ENCODE measurements at regions not wholly inside any gene's neighbourhood (a gene's known extent, or its start where the extent isn't known, plus 50 kb on each side); places are given as distances from the start of the nearest gene placed in this dataset.
"Not testable (repeated sequence)": the region's sequence is repeated elsewhere in the genome, so short reads cannot be mapped to it uniquely, and the experiment has no call there.

DNA sequence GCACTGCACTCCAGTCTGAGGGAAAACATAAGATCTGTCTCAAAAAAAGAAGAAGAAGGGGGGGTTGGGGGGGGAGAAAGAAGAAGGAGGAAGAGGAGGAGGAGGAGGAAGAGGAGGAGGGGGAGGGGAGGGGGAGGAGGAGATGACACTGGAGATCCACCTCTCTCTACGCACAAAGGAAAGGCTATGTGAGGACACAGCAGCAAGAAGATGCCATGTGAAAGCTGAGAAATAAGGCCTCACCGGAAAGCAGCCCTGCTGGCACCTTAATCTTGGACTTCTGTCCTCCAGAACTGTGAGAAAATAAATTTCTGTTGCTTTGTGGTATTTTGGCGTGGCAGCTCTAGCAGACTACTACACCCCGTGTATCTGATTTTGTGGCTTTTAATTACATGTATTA is 477.9 kb downstream of the MED13L start:
- no peak overlapping the region for H3K27ac ChIP-seq
- no peak overlapping the region for H3K4me3 ChIP-seq
- no peaks in the 10 kb centered on the region for H3K27me3 ChIP-seq (replicated peaks; ENCODE audit: insufficient read depth)
- DNase-seq (ENCODE audit: low spot score) = no peak
- no peak for ATAC-seq (ENCODE audit: insufficient number of reproducible peaks, low FRiP score, low read depth)
- TF ChIP-seq, protein P1, sequence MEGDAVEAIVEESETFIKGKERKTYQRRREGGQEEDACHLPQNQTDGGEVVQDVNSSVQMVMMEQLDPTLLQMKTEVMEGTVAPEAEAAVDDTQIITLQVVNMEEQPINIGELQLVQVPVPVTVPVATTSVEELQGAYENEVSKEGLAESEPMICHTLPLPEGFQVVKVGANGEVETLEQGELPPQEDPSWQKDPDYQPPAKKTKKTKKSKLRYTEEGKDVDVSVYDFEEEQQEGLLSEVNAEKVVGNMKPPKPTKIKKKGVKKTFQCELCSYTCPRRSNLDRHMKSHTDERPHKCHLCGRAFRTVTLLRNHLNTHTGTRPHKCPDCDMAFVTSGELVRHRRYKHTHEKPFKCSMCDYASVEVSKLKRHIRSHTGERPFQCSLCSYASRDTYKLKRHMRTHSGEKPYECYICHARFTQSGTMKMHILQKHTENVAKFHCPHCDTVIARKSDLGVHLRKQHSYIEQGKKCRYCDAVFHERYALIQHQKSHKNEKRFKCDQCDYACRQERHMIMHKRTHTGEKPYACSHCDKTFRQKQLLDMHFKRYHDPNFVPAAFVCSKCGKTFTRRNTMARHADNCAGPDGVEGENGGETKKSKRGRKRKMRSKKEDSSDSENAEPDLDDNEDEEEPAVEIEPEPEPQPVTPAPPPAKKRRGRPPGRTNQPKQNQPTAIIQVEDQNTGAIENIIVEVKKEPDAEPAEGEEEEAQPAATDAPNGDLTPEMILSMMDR (IDR thresholded peaks at IDR 0.05) = no peak
- no peaks in the 10 kb centered on the region for H3K36me3 ChIP-seq
- H3K9me3 ChIP-seq = no peaks in the 10 kb centered on the region
- no peaks in the 10 kb centered on the region for H3K4me1 ChIP-seq (ENCODE audit: control insufficient read depth in 1 of 2, low read depth in 2 of 2)

DNA sequence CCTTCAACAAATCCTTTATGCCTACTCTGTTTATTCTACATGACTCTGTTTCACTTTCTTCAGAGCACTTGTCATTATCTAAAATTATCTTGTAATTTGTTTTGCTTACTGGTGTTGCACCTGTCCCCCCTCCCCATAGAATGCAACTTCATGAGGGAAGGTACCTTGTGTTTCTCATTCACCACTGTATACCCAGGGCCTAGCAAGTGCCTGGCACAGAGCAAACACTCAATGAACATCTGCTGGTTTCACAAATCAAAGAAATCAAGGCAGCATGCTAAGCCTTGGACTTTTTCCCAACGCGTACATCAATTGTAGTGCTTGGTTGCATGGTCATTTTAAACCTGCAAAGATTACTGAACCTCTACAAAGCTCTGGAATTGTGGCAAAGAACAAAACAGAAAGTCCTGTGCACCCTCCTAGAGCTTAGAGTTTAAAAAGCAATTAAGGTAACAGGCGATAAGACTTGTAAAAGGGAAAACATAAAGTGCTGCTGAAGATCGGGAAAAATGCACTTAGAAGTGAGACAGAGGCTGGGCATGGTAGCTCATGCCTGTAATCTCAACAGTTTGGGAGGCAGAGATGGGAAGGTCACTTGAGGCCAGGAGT is 479.1 kb downstream of the MED13L start:
- DNase-seq (ENCODE audit: low spot score) (no peak), ATAC-seq (ENCODE audit: insufficient number of reproducible peaks, low FRiP score, low read depth) (no peak)
- H3K4me3 ChIP-seq = no peak overlapping the region
- no peaks in the 10 kb centered on the region for H3K9me3 ChIP-seq
- no peaks in the 10 kb centered on the region for H3K4me1 ChIP-seq (ENCODE audit: control insufficient read depth in 1 of 2, low read depth in 2 of 2)
- TF ChIP-seq, protein P1 (IDR thresholded peaks at IDR 0.05) = no peak
- H3K36me3 ChIP-seq = no peaks in the 10 kb centered on the region
- no peaks in the 10 kb centered on the region for H3K27me3 ChIP-seq (replicated peaks; ENCODE audit: insufficient read depth)
- H3K27ac ChIP-seq = no peak overlapping the region

DNA sequence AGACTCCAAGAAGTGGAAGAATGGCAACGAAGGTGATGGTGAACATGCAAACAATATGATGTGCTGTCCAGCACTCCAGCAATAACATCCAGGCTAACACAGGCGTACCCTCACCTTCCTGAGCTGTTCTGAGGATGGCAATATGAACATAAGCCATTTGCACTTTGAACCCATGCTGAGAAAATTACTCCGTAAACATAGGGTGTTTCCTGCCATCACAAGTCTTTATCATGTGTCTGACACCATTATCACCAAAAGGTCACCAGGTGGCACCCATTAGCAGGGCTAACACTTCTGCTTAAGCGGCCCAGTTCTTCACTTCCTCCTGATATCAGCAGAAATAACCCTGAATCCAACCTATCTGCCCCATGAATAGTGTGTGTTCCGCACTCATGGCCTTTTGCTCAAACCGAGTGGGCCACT is 482.8 kb downstream of the MED13L start:
- Histone ChIP-seq H3K36me3 (no peaks in the 10 kb centered on the region), H3K4me1 (ENCODE audit: control insufficient read depth in 1 of 2, low read depth in 2 of 2) (no peaks in the 10 kb centered on the region), H3K4me3 (no peak overlapping the region), H3K27me3 (replicated peaks; ENCODE audit: insufficient read depth) (no peaks in the 10 kb centered on the region), H3K9me3 (no peaks in the 10 kb centered on the region), H3K27ac (no peak overlapping the region)
- DNase-seq (ENCODE audit: low spot score) = no peak
- no peak for ATAC-seq (ENCODE audit: insufficient number of reproducible peaks, low FRiP score, low read depth)
- TF ChIP-seq, protein P1 (IDR thresholded peaks at IDR 0.05) = no peak

DNA sequence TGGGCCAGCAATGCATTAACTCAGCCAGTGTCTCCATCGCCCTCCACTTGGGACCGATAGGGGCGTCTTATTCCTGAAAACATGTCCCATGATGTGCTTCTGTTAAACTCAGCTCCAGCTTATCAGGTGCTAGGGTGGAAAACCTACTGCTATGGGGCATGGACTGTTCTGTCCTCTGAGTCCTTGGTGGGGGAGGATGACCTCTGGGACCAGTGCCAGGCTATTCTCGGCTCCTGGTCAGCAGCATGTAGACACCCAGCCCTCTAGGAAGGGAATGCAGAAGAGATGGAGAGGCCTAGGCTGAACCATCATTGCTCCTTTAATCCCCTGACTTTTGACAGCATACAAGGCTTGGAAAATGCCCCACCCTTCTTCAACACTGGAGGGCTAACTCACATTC is 486.2 kb downstream of the MED13L start:
- no peaks in the 10 kb centered on the region for H3K36me3 ChIP-seq
- TF ChIP-seq, protein P1 (IDR thresholded peaks at IDR 0.05) = no peak
- no peaks in the 10 kb centered on the region for H3K4me1 ChIP-seq (ENCODE audit: control insufficient read depth in 1 of 2, low read depth in 2 of 2)
- no peaks in the 10 kb centered on the region for H3K27me3 ChIP-seq (replicated peaks; ENCODE audit: insufficient read depth)
- ATAC-seq (ENCODE audit: insufficient number of reproducible peaks, low FRiP score, low read depth) (no peak), DNase-seq (ENCODE audit: low spot score) (no peak)
- H3K9me3 ChIP-seq = no peaks in the 10 kb centered on the region
- no peak overlapping the region for H3K4me3 ChIP-seq
- no peak overlapping the region for H3K27ac ChIP-seq

DNA sequence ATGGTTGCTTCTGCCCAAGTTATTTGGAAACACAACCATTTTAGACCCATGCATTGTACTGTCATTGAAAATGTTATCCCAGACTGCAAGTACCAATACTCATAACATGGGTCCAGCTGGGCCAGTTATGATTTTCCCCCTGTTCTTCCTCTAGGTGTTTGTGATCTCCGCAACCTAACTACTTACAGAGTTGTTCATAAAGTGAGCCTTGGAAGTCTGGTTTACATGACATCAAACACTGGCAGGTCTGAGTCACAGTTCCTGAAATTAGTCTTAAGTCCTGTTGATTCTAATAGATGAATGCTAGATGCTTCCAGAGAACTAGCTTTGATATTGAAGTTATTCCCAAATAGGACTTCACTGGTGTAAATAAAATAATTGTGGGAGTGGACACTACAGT is 487.0 kb downstream of the MED13L start:
- no peak overlapping the region for H3K4me3 ChIP-seq
- DNase-seq (ENCODE audit: low spot score) = no peak
- no peaks in the 10 kb centered on the region for H3K27me3 ChIP-seq (replicated peaks; ENCODE audit: insufficient read depth)
- no peak overlapping the region for H3K27ac ChIP-seq
- TF ChIP-seq, protein P1 (IDR thresholded peaks at IDR 0.05) = no peak
- H3K9me3 ChIP-seq = no peaks in the 10 kb centered on the region
- H3K36me3 ChIP-seq = no peaks in the 10 kb centered on the region
- H3K4me1 ChIP-seq (ENCODE audit: control insufficient read depth in 1 of 2, low read depth in 2 of 2) = no peaks in the 10 kb centered on the region
- no peak for ATAC-seq (ENCODE audit: insufficient number of reproducible peaks, low FRiP score, low read depth)

DNA sequence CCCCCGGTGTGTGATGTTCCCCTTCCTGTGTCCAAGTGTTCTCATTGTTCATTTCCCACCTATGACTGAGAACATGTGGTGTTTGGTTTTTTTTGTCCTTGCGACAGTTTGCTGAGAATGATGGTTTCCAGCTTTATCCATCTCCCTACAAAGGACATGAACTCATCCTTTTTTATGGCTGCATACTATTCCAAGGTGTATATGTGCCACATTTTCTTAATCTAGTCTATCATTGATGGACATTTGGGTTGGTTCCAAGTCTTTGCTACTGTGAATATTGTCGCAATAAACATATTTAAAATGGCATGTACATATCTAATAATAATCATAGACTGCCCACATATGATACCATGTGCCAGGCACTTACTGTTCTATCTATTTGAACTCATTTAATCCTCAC is 491.0 kb downstream of the MED13L start:
- H3K36me3 ChIP-seq; H3K27ac ChIP-seq; H3K4me3 ChIP-seq; H3K9me3 ChIP-seq; ATAC-seq (ENCODE audit: insufficient number of reproducible peaks, low FRiP score, low read depth); H3K4me1 ChIP-seq (ENCODE audit: control insufficient read depth in 1 of 2, low read depth in 2 of 2); DNase-seq (ENCODE audit: low spot score); H3K27me3 ChIP-seq (replicated peaks; ENCODE audit: insufficient read depth): not testable (repeated sequence)

Measured in thoracic aorta (tissue), 2 donors.